LNCaP clone FGC (cell line): ENCODE measurements at regions not wholly inside any gene's neighbourhood (a gene's known extent, or its start where the extent isn't known, plus 50 kb on each side); places are given as distances from the start of the nearest gene placed in this dataset.

ENCODE experiments used
- DNase-seq: peaks from one replicate; pipeline ENCODE4 v3.0.0-alpha.2; 2011; ENCODE audit warnings: low read depth
- H3K4me3 ChIP-seq: 2 replicates; pipeline ENCODE4 v1.5.1; 2011; ENCODE audit warnings: mild to moderate bottlenecking, low read depth, low read length, control low read depth
- CTCF ChIP-seq: IDR thresholded peaks from 2 replicates; pipeline ENCODE4 v1.5.1; 2012; ENCODE audit warnings: mild to moderate bottlenecking; ENCODE audit not compliant: control insufficient read depth, insufficient read depth; ENCODE audit errors: extremely low read depth

- TF ChIP-seq CTCF, result no peak
- no peak for DNase-seq
Observed at GRCh38 chr14:53701108-53701875, 255.3 kb downstream of the BMP4 start.

GRCh38 chr14:53696217-53696965, 260.2 kb downstream of the BMP4 start:
- DNase-seq, result no peak
- TF ChIP-seq CTCF, result no peak
- H3K4me3 ChIP-seq, result no peak overlapping the region

More at GRCh38 chr14:53701108-53701875, 255.3 kb downstream of the BMP4 start:
- H3K4me3 ChIP-seq, result no peak overlapping the region

GRCh38 chr14:53695692-53696214, 260.9 kb downstream of the BMP4 start:
- H3K4me3 ChIP-seq, result no peak overlapping the region
- no peak for TF ChIP-seq CTCF
- no peak for DNase-seq

GRCh38 chr14:53692885-53693284, 263.7 kb downstream of the BMP4 start:
- TF ChIP-seq CTCF, result no peak
- DNase-seq, result no peak
- H3K4me3 ChIP-seq, result no peak overlapping the region

DNA sequence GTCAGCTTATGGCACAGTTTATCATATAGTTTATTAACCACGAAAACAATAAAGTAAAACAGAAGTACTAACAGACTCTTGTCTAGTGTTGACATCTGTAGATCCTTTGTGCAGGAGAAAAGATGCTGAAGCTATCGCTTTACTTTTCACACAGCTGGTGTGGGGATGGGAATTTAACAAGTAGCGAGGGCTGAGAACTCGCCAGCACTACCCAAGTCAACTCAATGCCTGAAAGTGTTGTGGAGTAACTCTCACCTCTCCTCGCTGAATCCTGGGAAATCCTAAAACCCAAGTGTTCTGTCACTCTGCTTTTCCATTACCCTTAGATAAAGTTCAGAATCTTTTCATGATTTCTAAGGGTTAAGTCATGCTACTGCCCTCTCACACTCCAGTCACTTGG, 264.2 kb downstream of the BMP4 start:
- no peak for TF ChIP-seq CTCF
- H3K4me3 ChIP-seq, result no peak overlapping the region
- no peak for DNase-seq

DNA sequence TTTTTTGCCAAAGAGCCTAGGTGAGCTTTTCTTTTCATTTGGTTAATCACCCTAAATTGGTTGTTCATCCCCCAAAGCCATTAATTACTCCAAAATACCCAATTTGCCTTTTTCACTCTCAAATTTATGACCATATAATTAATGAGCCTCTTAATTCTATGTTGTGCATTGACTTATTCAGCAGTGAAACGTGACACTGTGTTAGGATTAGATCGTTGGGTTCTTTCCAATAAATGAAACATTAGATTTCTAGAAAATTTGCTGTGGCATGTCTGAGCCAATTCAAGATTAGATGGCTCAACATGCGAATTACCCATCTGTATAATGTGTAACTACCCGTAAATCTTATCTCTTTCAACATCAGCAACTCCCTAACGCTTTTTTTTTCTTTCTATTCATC, 273.4 kb downstream of the BMP4 start:
- no peak for TF ChIP-seq CTCF
- DNase-seq, result no peak

DNA sequence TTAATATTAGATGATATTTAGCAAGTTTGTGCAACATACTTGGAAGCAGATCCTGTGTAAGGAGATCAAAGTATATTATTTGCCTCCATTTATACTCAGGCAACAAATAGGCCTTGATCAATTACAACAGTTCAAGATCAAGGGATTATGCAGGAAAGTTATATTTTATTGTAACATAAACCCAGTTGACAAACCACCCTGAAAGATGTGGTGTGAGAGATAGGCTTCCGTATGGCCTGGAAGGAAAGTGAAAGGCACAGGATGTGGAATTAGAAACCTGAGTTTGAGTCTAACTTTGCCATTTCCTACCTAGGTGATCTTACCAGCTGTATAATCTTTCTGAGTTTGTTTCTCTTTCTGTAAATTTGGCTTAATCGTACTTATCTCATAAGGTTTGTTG, 284.1 kb downstream of the BMP4 start:
- TF ChIP-seq CTCF, result no peak
- no peak overlapping the region for H3K4me3 ChIP-seq
- no peak for DNase-seq

More for the DNA sequence above, 273.4 kb downstream of the BMP4 start:
- H3K4me3 ChIP-seq, result no peak overlapping the region
